ENCODE measurements at regions not wholly inside any gene's neighbourhood (a gene's known extent, or its start where the extent isn't known, plus 50 kb on each side); places are given as distances from the start of the nearest gene placed in this dataset.

DNA sequence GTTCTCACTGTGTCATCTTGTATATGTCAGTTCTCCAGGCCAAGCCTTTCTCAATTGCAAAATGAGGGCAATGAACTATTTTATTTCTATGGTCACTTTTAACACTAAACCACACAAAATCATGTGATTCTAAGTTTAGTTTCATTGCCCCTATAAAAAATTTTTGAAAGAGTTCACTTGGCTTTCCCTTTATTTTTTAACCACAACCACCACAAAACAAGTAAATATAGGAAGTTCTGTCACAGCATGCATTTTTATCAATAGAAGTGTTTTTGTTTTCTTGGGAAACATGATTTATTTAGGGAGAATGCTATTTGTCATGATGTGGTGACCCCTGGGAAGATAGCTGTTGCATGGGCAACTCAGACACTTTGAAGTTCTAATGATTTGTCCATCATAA is 169.1 kb downstream of the CSNK1G3 start:
- no peak for TF ChIP-seq ZFX (IDR thresholded peaks at IDR 0.05; ENCODE audit: borderline replicate concordance)
- TF ChIP-seq, protein P1, sequence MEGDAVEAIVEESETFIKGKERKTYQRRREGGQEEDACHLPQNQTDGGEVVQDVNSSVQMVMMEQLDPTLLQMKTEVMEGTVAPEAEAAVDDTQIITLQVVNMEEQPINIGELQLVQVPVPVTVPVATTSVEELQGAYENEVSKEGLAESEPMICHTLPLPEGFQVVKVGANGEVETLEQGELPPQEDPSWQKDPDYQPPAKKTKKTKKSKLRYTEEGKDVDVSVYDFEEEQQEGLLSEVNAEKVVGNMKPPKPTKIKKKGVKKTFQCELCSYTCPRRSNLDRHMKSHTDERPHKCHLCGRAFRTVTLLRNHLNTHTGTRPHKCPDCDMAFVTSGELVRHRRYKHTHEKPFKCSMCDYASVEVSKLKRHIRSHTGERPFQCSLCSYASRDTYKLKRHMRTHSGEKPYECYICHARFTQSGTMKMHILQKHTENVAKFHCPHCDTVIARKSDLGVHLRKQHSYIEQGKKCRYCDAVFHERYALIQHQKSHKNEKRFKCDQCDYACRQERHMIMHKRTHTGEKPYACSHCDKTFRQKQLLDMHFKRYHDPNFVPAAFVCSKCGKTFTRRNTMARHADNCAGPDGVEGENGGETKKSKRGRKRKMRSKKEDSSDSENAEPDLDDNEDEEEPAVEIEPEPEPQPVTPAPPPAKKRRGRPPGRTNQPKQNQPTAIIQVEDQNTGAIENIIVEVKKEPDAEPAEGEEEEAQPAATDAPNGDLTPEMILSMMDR (IDR thresholded peaks at IDR 0.05), result no peak

Data from 22Rv1 (cell line).